ENCODE measurements at regions not wholly inside any gene's neighbourhood (a gene's known extent, or its start where the extent isn't known, plus 50 kb on each side); places are given as distances from the start of the nearest gene placed in this dataset.

GRCh38 chr6:67814262-67814661, 820.8 kb upstream of the ADGRB3 start:
- TF ChIP-seq REST (IDR thresholded peaks at IDR 0.05; ENCODE audit: insufficient read depth in 1 of 2, low read depth in 2 of 2, low read length in 2 of 2) (no peak), FOXP2 (optimal IDR thresholded peaks at IDR 0.05; ENCODE audit: borderline replicate concordance, extremely low read depth, extremely low read length, insufficient read depth) (no peak)

- TF ChIP-seq FOXP2 (optimal IDR thresholded peaks at IDR 0.05; ENCODE audit: borderline replicate concordance, extremely low read depth, extremely low read length, insufficient read depth) (no peak), TAF1 (IDR thresholded peaks at IDR 0.05; ENCODE audit: borderline replicate concordance, insufficient read depth, low read length) (no peak), REST (IDR thresholded peaks at IDR 0.05; ENCODE audit: insufficient read depth in 1 of 2, low read depth in 2 of 2, low read length in 2 of 2) (no peak), POLR2AphosphoS5 (IDR thresholded peaks at IDR 0.05; ENCODE audit: low read depth, low read length) (no peak), SIN3A (IDR thresholded peaks at IDR 0.05; ENCODE audit: borderline replicate concordance, insufficient read depth, low read length) (no peak)
Observed at GRCh38 chr6:67812693-67813092, 822.4 kb upstream of the ADGRB3 start.

- TF ChIP-seq TAF1 (IDR thresholded peaks at IDR 0.05; ENCODE audit: borderline replicate concordance, insufficient read depth, low read length): no peak
- TF ChIP-seq SIN3A (IDR thresholded peaks at IDR 0.05; ENCODE audit: borderline replicate concordance, insufficient read depth, low read length): no peak
- TF ChIP-seq REST (IDR thresholded peaks at IDR 0.05; ENCODE audit: insufficient read depth in 1 of 2, low read depth in 2 of 2, low read length in 2 of 2): no peak
- TF ChIP-seq POLR2AphosphoS5 (IDR thresholded peaks at IDR 0.05; ENCODE audit: low read depth, low read length): no peak
- no peak for TF ChIP-seq FOXP2 (optimal IDR thresholded peaks at IDR 0.05; ENCODE audit: borderline replicate concordance, extremely low read depth, extremely low read length, insufficient read depth)
Observed at GRCh38 chr6:67812125-67812524, 823.0 kb upstream of the ADGRB3 start.

GRCh38 chr6:67811239-67812037, 823.6 kb upstream of the ADGRB3 start:
- TF ChIP-seq FOXP2 (optimal IDR thresholded peaks at IDR 0.05; ENCODE audit: borderline replicate concordance, extremely low read depth, extremely low read length, insufficient read depth): no peak
- no peak for TF ChIP-seq POLR2AphosphoS5 (IDR thresholded peaks at IDR 0.05; ENCODE audit: low read depth, low read length)
- TF ChIP-seq TAF1 (IDR thresholded peaks at IDR 0.05; ENCODE audit: borderline replicate concordance, insufficient read depth, low read length): no peak
- TF ChIP-seq SIN3A (IDR thresholded peaks at IDR 0.05; ENCODE audit: borderline replicate concordance, insufficient read depth, low read length): no peak
- TF ChIP-seq REST (IDR thresholded peaks at IDR 0.05; ENCODE audit: insufficient read depth in 1 of 2, low read depth in 2 of 2, low read length in 2 of 2): no peak
